ENCODE measurements at regions not wholly inside any gene's neighbourhood (a gene's known extent, or its start where the extent isn't known, plus 50 kb on each side); places are given as distances from the start of the nearest gene placed in this dataset.

- Histone ChIP-seq H3K27me3 (ENCODE audit: insufficient read depth, low read length) (no peaks in the 10 kb centered on the region), H3K9me3 (ENCODE audit: control insufficient read depth in 1 of 2, low read length in 2 of 2) (no peaks in the 10 kb centered on the region), H3K36me3 (ENCODE audit: insufficient read depth, low read length) (no peaks in the 10 kb centered on the region), H3K27ac (ENCODE audit: low read depth, low read length) (no peak overlapping the region), H3K4me1 (ENCODE audit: insufficient read depth, low read length) (no peaks in the 10 kb centered on the region), H3K4me3 (ENCODE audit: low read length in 2 of 2) (no peak overlapping the region)
- intact Hi-C loops (cut with micrococcal nuclease): no loop called here
- CTCF ChIA-PET (ENCODE audit: partially characterized antibody): no interaction called here
- Mint-ChIP-seq H3K9me3 (peaks cover 2 to 16% (median 6%) of the 10 kb centered on the region in 8 donors), H3K27ac (no peak overlapping the region), H3K4me1 (no peaks in the 10 kb centered on the region), H3K4me3 (no peak overlapping the region), H3K36me3 (no peaks in the 10 kb centered on the region), H3K27me3 (no peaks in the 10 kb centered on the region)
- POLR2A ChIA-PET (ENCODE audit: partially characterized antibody): no interaction called here
- no peak for DNase-seq
These were observed 75.6 kb upstream of the ZFP42 start for GRCh38 chr4:187919966-187920365.

DNA sequence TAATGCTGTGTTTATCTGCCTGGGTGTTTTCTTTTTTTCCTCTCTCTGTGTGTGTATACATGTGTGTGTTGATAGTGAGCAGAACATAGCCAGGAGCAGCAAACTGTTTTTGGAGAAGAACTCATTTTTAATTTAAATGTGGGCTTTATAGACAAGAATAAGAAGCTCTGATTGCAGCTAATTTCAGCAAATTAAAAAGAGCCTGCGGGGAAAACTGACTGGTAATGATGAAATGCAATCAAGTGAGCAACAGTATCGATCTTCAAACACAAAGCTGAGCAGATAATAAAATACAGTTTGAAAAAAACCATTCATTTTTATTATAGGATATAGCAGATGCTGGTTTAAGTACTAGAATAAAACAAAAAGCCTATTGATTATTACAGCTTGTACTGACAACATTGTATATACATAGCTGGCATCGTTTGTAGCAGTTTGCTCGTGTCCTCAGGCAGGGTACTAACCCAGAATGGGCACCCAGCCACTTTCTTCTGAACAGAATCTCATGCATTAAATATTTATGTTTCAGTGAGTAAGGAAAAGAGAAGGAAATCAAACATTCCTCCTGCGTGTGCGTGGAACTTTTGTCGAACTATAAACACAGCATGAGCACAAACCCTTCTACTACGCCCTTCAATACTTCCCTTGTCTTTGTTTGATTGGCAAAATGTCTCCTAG is 73.5 kb upstream of the ZFP42 start:
- H3K4me3 Mint-ChIP-seq: no peak overlapping the region
- Histone ChIP-seq H3K9me3 (ENCODE audit: control insufficient read depth in 1 of 2, low read length in 2 of 2) (no peaks in the 10 kb centered on the region), H3K36me3 (ENCODE audit: insufficient read depth, low read length) (no peaks in the 10 kb centered on the region), H3K27me3 (ENCODE audit: insufficient read depth, low read length) (no peaks in the 10 kb centered on the region), H3K4me3 (ENCODE audit: low read length in 2 of 2) (no peak overlapping the region), H3K27ac (ENCODE audit: low read depth, low read length) (no peak overlapping the region), H3K4me1 (ENCODE audit: insufficient read depth, low read length) (no peaks in the 10 kb centered on the region)
- H3K27me3 Mint-ChIP-seq: no peaks in the 10 kb centered on the region
- no peaks in the 10 kb centered on the region for H3K36me3 Mint-ChIP-seq
- ChIA-PET CTCF (ENCODE audit: partially characterized antibody) (no interaction called here), POLR2A (ENCODE audit: partially characterized antibody) (no interaction called here)
- H3K9me3 Mint-ChIP-seq: peaks cover 4 to 20% (median 7%) of the 10 kb centered on the region in 8 donors
- no peak for DNase-seq
- H3K27ac Mint-ChIP-seq: no peak overlapping the region
- intact Hi-C loops (cut with micrococcal nuclease): no loop called here
- no peaks in the 10 kb centered on the region for H3K4me1 Mint-ChIP-seq

- H3K27me3 Mint-ChIP-seq: no peaks in the 10 kb centered on the region
- DNase-seq: no peak
- H3K4me3 Mint-ChIP-seq: no peak overlapping the region
- no peaks in the 10 kb centered on the region for H3K4me1 ChIP-seq (ENCODE audit: insufficient read depth, low read length)
- intact Hi-C loops (cut with micrococcal nuclease): no loop called here
- H3K9me3 ChIP-seq (ENCODE audit: control insufficient read depth in 1 of 2, low read length in 2 of 2): no peaks in the 10 kb centered on the region
- H3K27me3 ChIP-seq (ENCODE audit: insufficient read depth, low read length): no peaks in the 10 kb centered on the region
- no peaks in the 10 kb centered on the region for H3K4me1 Mint-ChIP-seq
- no peak overlapping the region for H3K4me3 ChIP-seq (ENCODE audit: low read length in 2 of 2)
- H3K27ac ChIP-seq (ENCODE audit: low read depth, low read length): no peak overlapping the region
- H3K36me3 ChIP-seq (ENCODE audit: insufficient read depth, low read length): no peaks in the 10 kb centered on the region
- ChIA-PET POLR2A (ENCODE audit: partially characterized antibody) (no interaction called here), CTCF (ENCODE audit: partially characterized antibody) (no interaction called here)
- H3K9me3 Mint-ChIP-seq: peaks cover 4 to 20% (median 16%) of the 10 kb centered on the region in 8 donors
- no peak overlapping the region for H3K27ac Mint-ChIP-seq
- no peaks in the 10 kb centered on the region for H3K36me3 Mint-ChIP-seq
These were observed 66.5 kb upstream of the ZFP42 start for GRCh38 chr4:187929024-187929423.

DNA sequence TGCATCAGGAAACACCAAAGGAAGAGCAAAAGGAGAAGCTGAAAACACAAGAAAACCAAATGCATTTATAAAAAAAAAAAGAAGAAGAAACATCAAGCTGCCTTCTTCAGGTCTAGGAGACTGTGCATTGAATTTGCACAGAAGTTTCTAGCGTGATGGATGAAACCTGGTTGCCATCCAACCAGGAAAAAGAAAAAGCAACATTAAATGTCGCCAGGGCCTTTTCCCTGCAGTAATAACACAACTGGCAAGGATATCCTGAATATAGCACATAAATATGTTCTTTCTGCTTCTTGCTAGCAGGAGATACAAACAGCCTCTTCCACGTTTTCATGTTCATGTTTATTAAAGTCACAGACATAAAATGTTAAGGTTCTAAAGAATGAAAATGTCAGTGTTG is 60.8 kb upstream of the ZFP42 start:
- Histone ChIP-seq H3K4me3 (ENCODE audit: low read length in 2 of 2) (no peak overlapping the region), H3K9me3 (ENCODE audit: control insufficient read depth in 1 of 2, low read length in 2 of 2) (no peaks in the 10 kb centered on the region), H3K4me1 (ENCODE audit: insufficient read depth, low read length) (no peaks in the 10 kb centered on the region), H3K27ac (ENCODE audit: low read depth, low read length) (no peak overlapping the region), H3K36me3 (ENCODE audit: insufficient read depth, low read length) (no peaks in the 10 kb centered on the region), H3K27me3 (ENCODE audit: insufficient read depth, low read length) (no peaks in the 10 kb centered on the region)
- Mint-ChIP-seq H3K4me3 (no peak overlapping the region), H3K27me3 (no peaks in the 10 kb centered on the region), H3K27ac (no peak overlapping the region), H3K9me3 (peaks cover 0 to 22% (median 11%) of the 10 kb centered on the region in 8 donors), H3K4me1 (no peaks in the 10 kb centered on the region), H3K36me3 (peaks cover 0 to 3% of the 10 kb centered on the region in 2 donors)
- intact Hi-C loops (cut with micrococcal nuclease): no loop called here
- ChIA-PET CTCF (ENCODE audit: partially characterized antibody) (no interaction called here), POLR2A (ENCODE audit: partially characterized antibody) (no interaction called here)
- DNase-seq: no peak

DNA sequence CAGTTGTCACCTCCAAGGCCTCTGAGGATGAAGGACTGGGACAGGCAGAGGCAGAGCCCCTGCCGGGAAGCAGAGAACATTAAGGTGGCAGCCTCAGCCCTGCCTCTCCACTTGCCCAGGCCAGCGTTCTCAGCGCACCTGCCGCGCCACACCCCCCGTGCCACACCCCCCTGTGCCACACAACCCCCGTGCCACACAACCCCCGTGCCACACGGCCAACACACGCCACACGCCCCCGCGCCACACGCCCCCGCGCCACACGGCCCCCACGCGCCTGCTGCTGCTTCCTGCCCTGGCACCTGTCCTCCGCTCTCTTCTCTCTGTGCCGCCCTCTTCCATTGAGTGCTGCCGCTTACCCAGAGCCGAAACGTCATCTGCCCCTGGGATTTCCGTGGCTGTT is 58.0 kb upstream of the ZFP42 start:
- no peaks in the 10 kb centered on the region for H3K27me3 Mint-ChIP-seq
- Histone ChIP-seq H3K36me3 (ENCODE audit: insufficient read depth, low read length) (no peaks in the 10 kb centered on the region), H3K9me3 (ENCODE audit: control insufficient read depth in 1 of 2, low read length in 2 of 2) (no peaks in the 10 kb centered on the region), H3K27ac (ENCODE audit: low read depth, low read length) (no peak overlapping the region), H3K4me3 (ENCODE audit: low read length in 2 of 2) (no peak overlapping the region), H3K27me3 (ENCODE audit: insufficient read depth, low read length) (no peaks in the 10 kb centered on the region), H3K4me1 (ENCODE audit: insufficient read depth, low read length) (no peaks in the 10 kb centered on the region)
- H3K36me3 Mint-ChIP-seq: peaks cover 0 to 3% of the 10 kb centered on the region in 2 donors
- DNase-seq: no peak
- intact Hi-C loops (cut with micrococcal nuclease): no loop called here
- H3K4me1 Mint-ChIP-seq: no peaks in the 10 kb centered on the region
- POLR2A ChIA-PET (ENCODE audit: partially characterized antibody): no interaction called here
- peaks cover 0 to 31% (median 8%) of the 10 kb centered on the region in 8 donors for H3K9me3 Mint-ChIP-seq
- H3K4me3 Mint-ChIP-seq: no peak overlapping the region
- H3K27ac Mint-ChIP-seq: no peak overlapping the region
- CTCF ChIA-PET (ENCODE audit: partially characterized antibody): no interaction called here

GRCh38 chr4:187940299-187940698 is 55.3 kb upstream of the ZFP42 start:
- Histone ChIP-seq H3K4me3 (ENCODE audit: low read length in 2 of 2) (no peak overlapping the region), H3K9me3 (ENCODE audit: control insufficient read depth in 1 of 2, low read length in 2 of 2) (no peaks in the 10 kb centered on the region), H3K27me3 (ENCODE audit: insufficient read depth, low read length) (no peaks in the 10 kb centered on the region), H3K27ac (ENCODE audit: low read depth, low read length) (no peak overlapping the region), H3K36me3 (ENCODE audit: insufficient read depth, low read length) (no peaks in the 10 kb centered on the region), H3K4me1 (ENCODE audit: insufficient read depth, low read length) (no peaks in the 10 kb centered on the region)
- Mint-ChIP-seq H3K27me3 (no peaks in the 10 kb centered on the region), H3K27ac (no peak overlapping the region), H3K4me1 (no peaks in the 10 kb centered on the region), H3K9me3 (peaks cover 0 to 31% (median 8%) of the 10 kb centered on the region in 8 donors), H3K36me3 (peaks cover 0 to 3% of the 10 kb centered on the region in 2 donors), H3K4me3 (no peak overlapping the region)
- CTCF ChIA-PET (ENCODE audit: partially characterized antibody): no interaction called here
- intact Hi-C loops (cut with micrococcal nuclease): no loop called here
- POLR2A ChIA-PET (ENCODE audit: partially characterized antibody): no interaction called here
- no peak for DNase-seq

DNA sequence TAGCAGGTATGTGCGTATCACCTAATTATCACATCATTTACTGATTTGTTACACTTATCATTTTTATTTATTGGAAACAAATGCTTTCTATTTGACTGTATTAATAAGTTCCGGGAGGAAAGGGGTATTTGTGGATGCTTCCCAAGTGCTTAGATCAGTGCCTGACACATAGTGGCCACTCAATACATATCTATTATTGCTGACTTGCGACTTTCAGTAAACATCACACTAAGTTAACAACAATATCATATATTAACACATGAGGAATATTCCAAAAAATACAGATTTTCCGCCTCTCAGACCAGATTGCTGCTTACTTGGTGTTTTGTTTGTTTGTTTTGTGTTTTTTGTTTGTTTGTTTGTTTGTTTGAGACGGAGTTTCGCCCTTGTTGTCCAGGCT is 52.6 kb upstream of the ZFP42 start:
- H3K36me3 ChIP-seq (ENCODE audit: insufficient read depth, low read length): no peaks in the 10 kb centered on the region
- DNase-seq: no peak
- Mint-ChIP-seq H3K9me3 (peaks cover 1 to 29% (median 7%) of the 10 kb centered on the region in 8 donors), H3K27me3 (no peaks in the 10 kb centered on the region), H3K4me3 (no peak overlapping the region), H3K4me1 (no peaks in the 10 kb centered on the region), H3K36me3 (no peaks in the 10 kb centered on the region), H3K27ac (no peak overlapping the region)
- ChIA-PET POLR2A (ENCODE audit: partially characterized antibody) (no interaction called here), CTCF (ENCODE audit: partially characterized antibody) (no interaction called here)
- H3K4me1 ChIP-seq (ENCODE audit: insufficient read depth, low read length): no peaks in the 10 kb centered on the region
- H3K27ac ChIP-seq (ENCODE audit: low read depth, low read length): no peak overlapping the region
- no peaks in the 10 kb centered on the region for H3K9me3 ChIP-seq (ENCODE audit: control insufficient read depth in 1 of 2, low read length in 2 of 2)
- intact Hi-C loops (cut with micrococcal nuclease): no loop called here
- H3K4me3 ChIP-seq (ENCODE audit: low read length in 2 of 2): no peak overlapping the region
- no peaks in the 10 kb centered on the region for H3K27me3 ChIP-seq (ENCODE audit: insufficient read depth, low read length)

- H3K36me3 ChIP-seq (ENCODE audit: insufficient read depth, low read length): no peaks in the 10 kb centered on the region
- H3K9me3 Mint-ChIP-seq: peaks cover 1 to 26% (median 9%) of the 10 kb centered on the region in 8 donors
- intact Hi-C loops (cut with micrococcal nuclease): no loop called here
- H3K9me3 ChIP-seq (ENCODE audit: control insufficient read depth in 1 of 2, low read length in 2 of 2): no peaks in the 10 kb centered on the region
- no peaks in the 10 kb centered on the region for H3K27me3 ChIP-seq (ENCODE audit: insufficient read depth, low read length)
- H3K4me3 ChIP-seq (ENCODE audit: low read length in 2 of 2): no peak overlapping the region
- no peaks in the 10 kb centered on the region for H3K4me1 Mint-ChIP-seq
- no peak overlapping the region for H3K27ac ChIP-seq (ENCODE audit: low read depth, low read length)
- ChIA-PET CTCF (ENCODE audit: partially characterized antibody) (no interaction called here), POLR2A (ENCODE audit: partially characterized antibody) (no interaction called here)
- no peak overlapping the region for H3K27ac Mint-ChIP-seq
- no peak overlapping the region for H3K4me3 Mint-ChIP-seq
- H3K27me3 Mint-ChIP-seq: no peaks in the 10 kb centered on the region
- DNase-seq: no peak
- H3K4me1 ChIP-seq (ENCODE audit: insufficient read depth, low read length): no peaks in the 10 kb centered on the region
- no peaks in the 10 kb centered on the region for H3K36me3 Mint-ChIP-seq
These were observed 51.4 kb upstream of the ZFP42 start for GRCh38 chr4:187944179-187944578.

Data from CD4-positive, alpha-beta memory T cell (primary cell).